ENCODE measurements at regions not wholly inside any gene's neighbourhood (a gene's known extent, or its start where the extent isn't known, plus 50 kb on each side); places are given as distances from the start of the nearest gene placed in this dataset.

DNA sequence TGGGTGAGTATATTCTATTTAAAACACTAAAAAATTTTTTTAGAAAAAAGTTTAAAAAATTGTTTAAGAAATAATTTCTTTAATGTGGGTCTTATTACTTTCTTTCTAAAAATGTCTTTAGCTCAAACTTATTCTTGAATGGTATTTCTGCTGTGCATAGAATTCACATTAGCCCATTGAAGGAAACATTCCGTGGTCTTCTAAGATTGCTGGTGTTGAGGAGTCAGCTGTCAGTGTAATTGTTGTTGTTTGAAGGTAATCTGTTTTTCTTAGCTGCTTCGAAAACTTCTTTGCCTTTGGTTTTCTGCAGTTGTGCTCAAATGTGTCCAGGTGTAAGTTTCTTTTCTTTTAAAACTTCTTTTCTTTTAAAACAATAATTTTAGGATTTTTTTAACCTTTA lies 85.4 kb upstream of the KLF12 start:
- TF ChIP-seq CTCF (IDR thresholded peaks at IDR 0.05 in 8 of 11, conservative IDR thresholded peaks at IDR 0.05 in 3 of 11) = no peak
- no peak for TF ChIP-seq POLR2A (IDR thresholded peaks at IDR 0.05)
- no peak for TF ChIP-seq POLR2AphosphoS5 (IDR thresholded peaks at IDR 0.05)

All from spleen (tissue), 7 donors.